Astrocyte of the cerebellum (primary cell): ENCODE measurements at regions not wholly inside any gene's neighbourhood (a gene's known extent, or its start where the extent isn't known, plus 50 kb on each side); places are given as distances from the start of the nearest gene placed in this dataset.

Experiments used
- DNase-seq: peaks from one replicate; pipeline ENCODE4 v3.0.0-alpha.2; 2011; ENCODE audit warnings: low read depth
- H3K4me3 ChIP-seq: 2 replicates; pipeline ENCODE4 v1.5.1; 2011; ENCODE audit warnings: mild to moderate bottlenecking, low read depth, low read length, moderate library complexity
- in situ Hi-C: cut with HindIII; loops from 2 replicates; pipeline ENCODE4 v1.10.0; 2017; ENCODE audit warnings: low sequenced_read_pairs
- TF ChIP-seq, protein P1 (sequence below): IDR thresholded peaks from 2 replicates; pipeline ENCODE4 v1.5.1; 2012; ENCODE audit warnings: low read length, low read depth, moderate library complexity, mild to moderate bottlenecking; ENCODE audit errors: missing control alignments

DNA sequence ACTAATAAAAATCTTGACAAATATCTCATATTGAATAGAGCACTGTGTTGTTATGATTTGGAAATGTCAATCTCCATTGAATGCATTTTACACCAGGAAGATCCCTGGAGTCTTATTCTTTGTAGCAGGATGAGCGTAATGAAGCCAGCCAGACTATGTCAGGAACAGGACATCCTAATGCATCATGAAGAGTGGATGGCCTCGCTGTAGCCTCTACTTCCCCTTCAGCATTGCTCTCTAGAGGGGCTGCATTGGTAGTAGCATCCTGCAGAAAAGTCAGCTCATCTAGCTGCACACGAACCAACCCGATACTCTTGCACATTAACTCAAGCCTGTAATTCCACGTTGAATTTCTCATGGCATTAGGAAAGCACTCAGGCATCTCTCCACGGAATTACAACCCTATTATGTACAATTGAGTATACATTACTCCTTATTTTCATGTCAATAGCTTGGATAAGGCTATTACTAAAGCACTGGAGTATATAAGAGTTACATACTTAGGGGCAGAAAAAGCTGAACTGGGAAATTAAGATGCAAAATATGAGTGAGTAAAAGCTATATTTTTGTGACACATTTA lies 76.1 kb downstream of the CMPK2 start:
- in situ Hi-C loops = no loop called here

DNA sequence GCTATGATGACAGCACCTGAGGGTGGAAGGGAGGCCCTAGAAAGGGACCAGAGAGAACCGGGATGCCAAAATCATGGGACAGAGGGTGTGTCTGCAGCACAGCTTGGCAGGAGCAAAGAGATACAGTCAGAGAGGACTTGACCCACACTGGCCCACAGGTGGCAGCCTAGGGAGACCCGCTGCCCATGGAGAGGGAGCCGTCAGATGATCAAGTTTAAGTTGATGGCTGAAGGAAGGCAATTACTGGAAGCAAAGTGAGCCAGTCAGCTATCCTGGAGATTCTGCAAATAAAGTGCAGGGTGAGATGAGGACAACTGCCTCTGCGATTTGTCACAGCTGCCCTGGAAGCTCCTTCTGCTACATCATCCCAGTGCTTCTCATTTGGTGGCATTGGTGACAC lies 74.0 kb downstream of the CMPK2 start:
- in situ Hi-C loops = no loop called here
- no peak for DNase-seq
- TF ChIP-seq, protein P1, sequence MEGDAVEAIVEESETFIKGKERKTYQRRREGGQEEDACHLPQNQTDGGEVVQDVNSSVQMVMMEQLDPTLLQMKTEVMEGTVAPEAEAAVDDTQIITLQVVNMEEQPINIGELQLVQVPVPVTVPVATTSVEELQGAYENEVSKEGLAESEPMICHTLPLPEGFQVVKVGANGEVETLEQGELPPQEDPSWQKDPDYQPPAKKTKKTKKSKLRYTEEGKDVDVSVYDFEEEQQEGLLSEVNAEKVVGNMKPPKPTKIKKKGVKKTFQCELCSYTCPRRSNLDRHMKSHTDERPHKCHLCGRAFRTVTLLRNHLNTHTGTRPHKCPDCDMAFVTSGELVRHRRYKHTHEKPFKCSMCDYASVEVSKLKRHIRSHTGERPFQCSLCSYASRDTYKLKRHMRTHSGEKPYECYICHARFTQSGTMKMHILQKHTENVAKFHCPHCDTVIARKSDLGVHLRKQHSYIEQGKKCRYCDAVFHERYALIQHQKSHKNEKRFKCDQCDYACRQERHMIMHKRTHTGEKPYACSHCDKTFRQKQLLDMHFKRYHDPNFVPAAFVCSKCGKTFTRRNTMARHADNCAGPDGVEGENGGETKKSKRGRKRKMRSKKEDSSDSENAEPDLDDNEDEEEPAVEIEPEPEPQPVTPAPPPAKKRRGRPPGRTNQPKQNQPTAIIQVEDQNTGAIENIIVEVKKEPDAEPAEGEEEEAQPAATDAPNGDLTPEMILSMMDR = no peak
- no peak overlapping the region for H3K4me3 ChIP-seq

More for the DNA sequence above, 76.1 kb downstream of the CMPK2 start:
- no peak overlapping the region for H3K4me3 ChIP-seq
- DNase-seq = no peak
- TF ChIP-seq, protein P1 = no peak

- no peak for DNase-seq
- TF ChIP-seq, protein P1 = no peak
- H3K4me3 ChIP-seq = no peak overlapping the region
- in situ Hi-C loops = no loop called here
Measured at GRCh38 chr2:6792883-6793282, 72.8 kb downstream of the CMPK2 start.

DNA sequence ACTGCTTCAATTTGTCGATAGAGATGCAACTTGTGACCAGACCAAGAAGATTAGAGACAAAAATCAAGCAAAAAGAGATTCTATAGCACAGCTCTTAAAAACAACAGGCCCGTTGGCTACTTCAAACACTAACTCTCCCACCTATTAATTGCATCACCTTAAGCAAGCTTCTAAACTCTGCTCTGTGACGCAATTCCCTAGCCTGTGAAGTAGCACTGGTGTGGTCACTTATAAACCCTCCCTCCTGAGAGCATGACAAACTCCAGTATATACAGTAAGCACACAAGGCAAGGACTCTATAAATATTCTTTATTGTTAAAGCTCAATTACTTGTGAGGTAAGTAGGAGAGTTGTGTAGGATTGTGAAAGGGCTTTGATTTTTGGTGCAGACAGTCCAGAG lies 72.3 kb downstream of the CMPK2 start:
- TF ChIP-seq, protein P1 = no peak
- in situ Hi-C loops = no loop called here
- no peak for DNase-seq
- no peak overlapping the region for H3K4me3 ChIP-seq

DNA sequence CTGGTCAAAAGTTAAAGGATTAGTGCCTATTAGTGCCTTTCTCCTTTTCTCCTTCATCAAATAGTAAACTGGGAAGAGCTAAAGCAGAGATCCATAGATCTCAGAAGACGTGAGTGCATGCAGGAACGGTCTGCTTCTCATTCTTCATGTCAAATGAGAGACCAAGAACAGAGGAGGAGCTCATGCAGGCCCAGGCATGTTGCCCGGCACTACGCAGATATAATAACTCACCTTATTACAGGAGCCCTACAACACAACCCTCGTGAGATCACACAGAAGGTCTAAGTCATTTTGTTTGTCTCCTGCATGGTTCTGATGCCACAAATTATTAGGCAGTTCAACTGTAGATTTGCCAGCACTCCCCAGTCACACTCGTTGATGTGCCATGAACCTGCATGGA lies 71.8 kb downstream of the CMPK2 start:
- TF ChIP-seq, protein P1 = no peak
- in situ Hi-C loops = no loop called here
- DNase-seq = no peak
- H3K4me3 ChIP-seq = no peak overlapping the region

GRCh38 chr2:6794448-6794847 lies 71.3 kb downstream of the CMPK2 start:
- in situ Hi-C loops = no loop called here
- no peak for DNase-seq
- TF ChIP-seq, protein P1 = no peak

More at GRCh38 chr2:6794448-6794847, 71.3 kb downstream of the CMPK2 start:
- H3K4me3 ChIP-seq = no peak overlapping the region
